ENCODE measurements at regions not wholly inside any gene's neighbourhood (a gene's known extent, or its start where the extent isn't known, plus 50 kb on each side); places are given as distances from the start of the nearest gene placed in this dataset.

DNA sequence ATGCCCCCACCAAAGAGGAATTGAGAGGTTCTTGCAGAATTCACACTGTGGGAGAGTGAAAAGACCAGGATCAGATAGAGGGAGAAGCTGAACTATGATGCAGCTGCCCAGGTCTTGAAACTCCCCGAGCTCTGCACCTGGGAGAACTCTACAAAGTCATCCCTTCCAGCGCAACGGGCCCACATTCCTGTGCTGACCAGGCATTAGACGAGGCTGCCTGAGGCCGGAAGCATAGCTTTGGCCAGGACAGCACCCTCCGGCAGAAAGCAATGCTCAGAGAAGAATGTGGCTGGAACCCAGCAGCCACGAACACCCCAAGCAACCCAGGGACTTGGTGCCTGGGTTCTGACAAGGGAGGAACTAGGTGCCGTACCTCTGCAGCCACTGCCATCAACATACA is 281.5 kb upstream of the CDH4 start:
- TF ChIP-seq, protein P1, sequence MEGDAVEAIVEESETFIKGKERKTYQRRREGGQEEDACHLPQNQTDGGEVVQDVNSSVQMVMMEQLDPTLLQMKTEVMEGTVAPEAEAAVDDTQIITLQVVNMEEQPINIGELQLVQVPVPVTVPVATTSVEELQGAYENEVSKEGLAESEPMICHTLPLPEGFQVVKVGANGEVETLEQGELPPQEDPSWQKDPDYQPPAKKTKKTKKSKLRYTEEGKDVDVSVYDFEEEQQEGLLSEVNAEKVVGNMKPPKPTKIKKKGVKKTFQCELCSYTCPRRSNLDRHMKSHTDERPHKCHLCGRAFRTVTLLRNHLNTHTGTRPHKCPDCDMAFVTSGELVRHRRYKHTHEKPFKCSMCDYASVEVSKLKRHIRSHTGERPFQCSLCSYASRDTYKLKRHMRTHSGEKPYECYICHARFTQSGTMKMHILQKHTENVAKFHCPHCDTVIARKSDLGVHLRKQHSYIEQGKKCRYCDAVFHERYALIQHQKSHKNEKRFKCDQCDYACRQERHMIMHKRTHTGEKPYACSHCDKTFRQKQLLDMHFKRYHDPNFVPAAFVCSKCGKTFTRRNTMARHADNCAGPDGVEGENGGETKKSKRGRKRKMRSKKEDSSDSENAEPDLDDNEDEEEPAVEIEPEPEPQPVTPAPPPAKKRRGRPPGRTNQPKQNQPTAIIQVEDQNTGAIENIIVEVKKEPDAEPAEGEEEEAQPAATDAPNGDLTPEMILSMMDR (IDR thresholded peaks at IDR 0.05; ENCODE audit: insufficient read depth, low read depth, low read length), result no peak
- no peak for TF ChIP-seq EZH2 (IDR thresholded peaks at IDR 0.05; ENCODE audit: insufficient read depth, low read length)

Measured in astrocyte (in vitro differentiated cells and primary cell).